ENCODE measurements at regions not wholly inside any gene's neighbourhood (a gene's known extent, or its start where the extent isn't known, plus 50 kb on each side); places are given as distances from the start of the nearest gene placed in this dataset.

DNA sequence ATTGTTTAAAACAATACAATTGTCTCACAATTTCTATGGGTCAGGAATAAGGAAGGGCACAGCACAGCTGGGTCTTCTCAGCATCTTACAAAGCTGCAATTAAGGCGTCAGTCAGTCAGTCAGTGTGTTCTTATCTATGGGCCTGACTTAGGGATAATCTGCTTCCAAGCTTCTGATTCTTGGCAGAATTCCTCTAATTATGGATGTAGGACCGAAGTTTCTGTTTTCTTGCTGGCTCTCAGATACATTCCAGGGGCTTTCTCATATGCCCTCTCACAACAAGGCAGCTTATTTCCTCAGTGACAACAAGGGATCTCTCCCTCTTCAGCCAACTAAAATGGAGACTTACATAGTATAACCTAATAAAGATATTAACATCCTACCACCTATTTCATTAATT lies 1925.3 kb upstream of the ACO1 start:
- Histone ChIP-seq H3K9me3 (no peaks in the 10 kb centered on the region), H3K36me3 (no peaks in the 10 kb centered on the region), H3K4me1 (no peaks in the 10 kb centered on the region), H3K9ac (ENCODE audit: low read depth in 2 of 2, low read length in 2 of 2) (no peak overlapping the region), H3K27me3 (no peaks in the 10 kb centered on the region), H3K4me3 (no peak overlapping the region), H3K27ac (no peak overlapping the region)
- DNase-seq, result no peak
- TF ChIP-seq, protein P1, sequence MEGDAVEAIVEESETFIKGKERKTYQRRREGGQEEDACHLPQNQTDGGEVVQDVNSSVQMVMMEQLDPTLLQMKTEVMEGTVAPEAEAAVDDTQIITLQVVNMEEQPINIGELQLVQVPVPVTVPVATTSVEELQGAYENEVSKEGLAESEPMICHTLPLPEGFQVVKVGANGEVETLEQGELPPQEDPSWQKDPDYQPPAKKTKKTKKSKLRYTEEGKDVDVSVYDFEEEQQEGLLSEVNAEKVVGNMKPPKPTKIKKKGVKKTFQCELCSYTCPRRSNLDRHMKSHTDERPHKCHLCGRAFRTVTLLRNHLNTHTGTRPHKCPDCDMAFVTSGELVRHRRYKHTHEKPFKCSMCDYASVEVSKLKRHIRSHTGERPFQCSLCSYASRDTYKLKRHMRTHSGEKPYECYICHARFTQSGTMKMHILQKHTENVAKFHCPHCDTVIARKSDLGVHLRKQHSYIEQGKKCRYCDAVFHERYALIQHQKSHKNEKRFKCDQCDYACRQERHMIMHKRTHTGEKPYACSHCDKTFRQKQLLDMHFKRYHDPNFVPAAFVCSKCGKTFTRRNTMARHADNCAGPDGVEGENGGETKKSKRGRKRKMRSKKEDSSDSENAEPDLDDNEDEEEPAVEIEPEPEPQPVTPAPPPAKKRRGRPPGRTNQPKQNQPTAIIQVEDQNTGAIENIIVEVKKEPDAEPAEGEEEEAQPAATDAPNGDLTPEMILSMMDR (IDR thresholded peaks at IDR 0.05), result no peak
- intact Hi-C loops (cut with DNase I), result no loop called here

DNA sequence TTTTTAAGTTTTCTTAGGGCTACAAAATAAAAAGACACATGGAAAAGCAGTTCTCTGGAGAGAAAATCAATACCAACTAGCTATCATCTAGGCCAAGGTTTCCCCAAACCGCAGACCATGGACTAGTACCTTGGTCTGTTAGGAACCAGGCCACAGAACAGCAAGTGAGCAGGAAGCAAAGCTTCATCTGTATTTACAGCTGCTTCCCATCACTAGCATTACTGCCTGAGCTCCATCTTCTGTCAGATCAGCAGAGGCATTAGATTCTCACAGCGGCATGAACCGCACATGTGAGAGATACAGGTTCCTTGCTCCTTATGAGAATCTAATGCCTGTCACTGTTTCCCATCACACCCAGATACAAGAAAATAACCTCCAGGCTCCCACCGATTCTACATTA lies 1907.6 kb upstream of the ACO1 start:
- DNase-seq, result no peak
- H3K9ac ChIP-seq (ENCODE audit: low read depth in 2 of 2, low read length in 2 of 2), result no peak overlapping the region
- no peak overlapping the region for H3K4me3 ChIP-seq
- H3K4me1 ChIP-seq, result no peaks in the 10 kb centered on the region
- H3K9me3 ChIP-seq, result no peaks in the 10 kb centered on the region
- intact Hi-C loops (cut with DNase I), result no loop called here
- H3K27ac ChIP-seq, result no peak overlapping the region
- TF ChIP-seq, protein P1 (IDR thresholded peaks at IDR 0.05), result no peak
- H3K27me3 ChIP-seq, result no peaks in the 10 kb centered on the region
- H3K36me3 ChIP-seq, result no peaks in the 10 kb centered on the region

DNA sequence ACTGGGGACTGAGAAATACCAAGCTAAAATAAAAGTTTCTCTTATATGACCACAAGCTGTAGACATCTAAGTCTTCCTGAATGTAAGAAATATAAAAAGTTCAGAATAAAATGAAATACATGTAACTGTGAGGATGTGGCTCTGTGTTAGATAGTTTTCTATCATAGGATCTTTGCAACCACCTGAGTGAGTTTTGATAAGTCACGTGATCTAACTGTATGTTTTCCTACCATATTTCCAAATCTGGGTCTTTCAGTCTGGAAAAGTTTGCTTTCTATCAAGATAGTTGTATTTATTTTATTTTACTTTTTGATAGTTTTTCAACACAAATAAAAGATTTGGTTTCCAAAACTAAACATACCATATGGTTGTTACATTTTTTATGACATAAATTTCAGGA lies 1905.8 kb upstream of the ACO1 start:
- H3K9me3 ChIP-seq, result no peaks in the 10 kb centered on the region
- TF ChIP-seq, protein P1 (IDR thresholded peaks at IDR 0.05), result no peak
- H3K36me3 ChIP-seq, result no peaks in the 10 kb centered on the region
- H3K27ac ChIP-seq, result no peak overlapping the region
- intact Hi-C loops (cut with DNase I), result no loop called here
- H3K4me1 ChIP-seq, result no peaks in the 10 kb centered on the region
- no peaks in the 10 kb centered on the region for H3K27me3 ChIP-seq
- H3K9ac ChIP-seq (ENCODE audit: low read depth in 2 of 2, low read length in 2 of 2), result no peak overlapping the region
- DNase-seq, result no peak
- no peak overlapping the region for H3K4me3 ChIP-seq

DNA sequence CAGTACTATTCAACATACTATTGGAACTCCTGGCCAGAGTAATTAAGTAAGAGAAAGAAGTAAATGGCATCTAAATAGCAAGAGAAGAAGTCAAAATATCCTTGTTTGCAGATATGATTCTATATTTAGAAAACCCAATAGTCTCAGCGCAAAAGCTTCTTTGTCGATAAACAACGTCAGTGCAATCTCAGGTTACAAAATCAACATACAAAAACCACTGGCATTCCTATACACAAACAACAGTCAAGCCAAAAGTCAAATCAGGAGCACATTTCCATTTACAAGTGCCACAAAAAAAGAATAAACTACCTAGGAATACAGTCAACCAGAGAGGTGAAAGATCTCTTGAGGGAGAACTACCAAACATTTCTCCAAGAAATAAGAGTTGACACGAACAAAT lies 1901.9 kb upstream of the ACO1 start:
- no peak overlapping the region for H3K9ac ChIP-seq (ENCODE audit: low read depth in 2 of 2, low read length in 2 of 2)
- TF ChIP-seq, protein P1 (IDR thresholded peaks at IDR 0.05), result no peak

DNA sequence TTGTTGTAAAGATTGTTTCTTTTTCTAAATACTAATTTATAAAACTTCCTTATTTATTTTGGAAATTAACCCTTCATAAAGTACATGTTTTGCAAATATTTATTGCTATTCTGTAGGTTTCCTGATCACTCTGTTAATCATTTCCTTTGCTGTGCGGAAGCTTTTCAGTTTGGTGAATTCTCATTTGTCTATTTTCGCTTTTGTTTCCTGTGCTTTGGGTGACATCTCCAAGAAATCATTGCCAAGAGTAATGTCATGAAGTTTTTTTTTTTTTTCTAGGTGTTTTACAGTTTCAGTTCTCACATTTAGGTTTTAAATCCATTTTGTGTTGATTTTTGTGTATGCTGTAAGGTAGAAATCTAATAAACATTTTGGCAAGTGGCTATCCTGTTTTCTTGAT lies 1899.8 kb upstream of the ACO1 start:
- Histone ChIP-seq H3K27me3 (no peaks in the 10 kb centered on the region), H3K4me3 (no peak overlapping the region), H3K27ac (no peak overlapping the region), H3K4me1 (no peaks in the 10 kb centered on the region), H3K36me3 (no peaks in the 10 kb centered on the region), H3K9ac (ENCODE audit: low read depth in 2 of 2, low read length in 2 of 2) (no peak overlapping the region), H3K9me3 (no peaks in the 10 kb centered on the region)
- intact Hi-C loops (cut with DNase I), result no loop called here
- DNase-seq, result no peak
- TF ChIP-seq, protein P1 (IDR thresholded peaks at IDR 0.05), result no peak

More for the DNA sequence above, 1901.9 kb upstream of the ACO1 start:
- Histone ChIP-seq H3K4me1 (no peaks in the 10 kb centered on the region), H3K27me3 (no peaks in the 10 kb centered on the region), H3K27ac (no peak overlapping the region), H3K4me3 (no peak overlapping the region), H3K36me3 (no peaks in the 10 kb centered on the region), H3K9me3 (no peaks in the 10 kb centered on the region)
- intact Hi-C loops (cut with DNase I), result no loop called here
- no peak for DNase-seq

DNA sequence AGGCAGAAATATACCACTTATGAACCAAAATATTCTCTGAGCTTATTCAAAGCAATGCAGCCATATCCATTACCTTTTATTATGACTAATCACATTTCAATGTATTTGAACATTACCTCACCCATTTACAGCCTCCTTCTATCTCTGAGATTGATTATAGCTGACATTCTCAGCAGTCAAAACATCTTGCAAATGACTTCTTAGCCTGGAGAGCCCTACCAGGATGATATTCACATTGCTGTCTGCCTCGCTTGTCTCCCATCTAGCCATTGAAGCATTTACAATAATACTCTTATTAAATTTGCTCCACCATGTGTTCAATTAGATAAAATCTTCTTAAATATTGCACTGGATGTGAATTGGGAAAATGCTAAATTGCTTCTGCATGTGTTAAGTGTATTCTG lies 1879.9 kb upstream of the ACO1 start:
- Histone ChIP-seq H3K36me3 (no peaks in the 10 kb centered on the region), H3K27me3 (no peaks in the 10 kb centered on the region), H3K4me3 (no peak overlapping the region), H3K9me3 (no peaks in the 10 kb centered on the region), H3K4me1 (no peaks in the 10 kb centered on the region), H3K9ac (ENCODE audit: low read depth in 2 of 2, low read length in 2 of 2) (no peak overlapping the region), H3K27ac (no peak overlapping the region)
- intact Hi-C loops (cut with DNase I), result no loop called here
- DNase-seq, result no peak
- TF ChIP-seq, protein P1 (IDR thresholded peaks at IDR 0.05), result no peak
